GM18873 (cell line): ENCODE measurements at regions not wholly inside any gene's neighbourhood (a gene's known extent, or its start where the extent isn't known, plus 50 kb on each side); places are given as distances from the start of the nearest gene placed in this dataset.

Experiments
- ATAC-seq: cut with Tn5 transposase; IDR thresholded peaks from one replicate; pipeline ENCODE4 v1.9.1; 2021; ENCODE audit warnings: mild to moderate bottlenecking, moderate library complexity, moderate number of reproducible peaks; ENCODE audit not compliant: unreplicated experiment, low FRiP score

- no peak for ATAC-seq
These were observed 53.4 kb upstream of the PRKACB start for GRCh38 chr1:84090447-84091245.

- no peak for ATAC-seq
These were observed 54.2 kb upstream of the PRKACB start for GRCh38 chr1:84089867-84090266.

- no peak for ATAC-seq
These were observed 54.6 kb upstream of the PRKACB start for GRCh38 chr1:84089465-84089864.

GRCh38 chr1:84086616-84087015 is 57.5 kb upstream of the PRKACB start:
- ATAC-seq = no peak

GRCh38 chr1:84086189-84086588 is 57.9 kb upstream of the PRKACB start:
- ATAC-seq = no peak

- no peak for ATAC-seq
These were observed 60.8 kb upstream of the PRKACB start for GRCh38 chr1:84083307-84083706.

GRCh38 chr1:84078842-84079202 is 65.2 kb upstream of the PRKACB start:
- no peak for ATAC-seq

GRCh38 chr1:84078108-84078841 is 65.8 kb upstream of the PRKACB start:
- peak; percentile 42 for ATAC-seq

- peak; percentile 82 for ATAC-seq
These were observed 66.5 kb upstream of the PRKACB start for GRCh38 chr1:84077476-84078107.

- ATAC-seq = no peak
These were observed 70.8 kb upstream of the PRKACB start for GRCh38 chr1:84073266-84073665.

GRCh38 chr1:84069236-84069845 is 70.4 kb upstream of the TTLL7 start:
- ATAC-seq = no peak

- no peak for ATAC-seq
These were observed 63.6 kb upstream of the TTLL7 start for GRCh38 chr1:84062496-84062895.

GRCh38 chr1:84061336-84061735 is 62.4 kb upstream of the TTLL7 start:
- no peak for ATAC-seq

GRCh38 chr1:84060781-84061180 is 61.8 kb upstream of the TTLL7 start:
- no peak for ATAC-seq

GRCh38 chr1:84048820-84049219 is 49.9 kb upstream of the TTLL7 start:
- no peak for ATAC-seq
